GM23338 (cell line): ENCODE measurements at regions not wholly inside any gene's neighbourhood (a gene's known extent, or its start where the extent isn't known, plus 50 kb on each side); places are given as distances from the start of the nearest gene placed in this dataset.

Source experiments
- ATAC-seq: fragments of 200-7000 bp; cut with Tn5 transposase; 3 replicates; pipeline ENCODE4 v1.9.1; 2020
- DNase-seq: peaks from one replicate; pipeline ENCODE4 v3.0.0-alpha.2; 2015; ENCODE audit warnings: low spot score
- H2AFZ ChIP-seq: fragments of 200-600 bp; sonication (generic); 2 replicates; pipeline ENCODE4 v1.8.0; 2016; ENCODE audit warnings: antibody characterized with exemption, mild to moderate bottlenecking, moderate library complexity
- H3F3A ChIP-seq: fragments of 200-600 bp; sonication (generic); replicated peaks from 2 replicates; pipeline ENCODE4 v1.8.0; 2017; ENCODE audit warnings: antibody characterized with exemption, mixed run types, low read depth
- H3K27ac ChIP-seq: fragments of 200-600 bp; sonication (generic); 2 replicates; pipeline ENCODE4 v1.6.1; 2016; ENCODE audit warnings: low read depth
- H3K27me3 ChIP-seq: fragments of 200-600 bp; sonication (generic); 2 replicates; pipeline ENCODE4 v1.8.0; 2016; ENCODE audit warnings: mild to moderate bottlenecking, mixed run types, moderate library complexity; ENCODE audit not compliant: insufficient read depth
- H3K36me3 ChIP-seq: fragments of 200-600 bp; sonication (generic); 2 replicates; pipeline ENCODE4 v1.8.0; 2016; ENCODE audit warnings: mild to moderate bottlenecking; ENCODE audit not compliant: insufficient read depth
- H3K4me1 ChIP-seq: fragments of 200-600 bp; sonication (generic); 2 replicates; pipeline ENCODE4 v1.8.0; 2016; ENCODE audit warnings: mild to moderate bottlenecking, moderate library complexity; ENCODE audit not compliant: insufficient read depth
- H3K4me2 ChIP-seq: fragments of 200-600 bp; sonication (generic); 2 replicates; pipeline ENCODE4 v1.7.1; 2017; ENCODE audit warnings: mixed run types
- H3K4me3 ChIP-seq: fragments of 200-600 bp; sonication (generic); 2 replicates; pipeline ENCODE4 v1.6.1; 2016; ENCODE audit warnings: mixed run types
- H3K79me2 ChIP-seq: fragments of 200-600 bp; sonication (generic); replicated peaks from 2 replicates; pipeline ENCODE4 v1.8.0; 2017; ENCODE audit warnings: mild to moderate bottlenecking; ENCODE audit not compliant: insufficient read depth
- H3K9me2 ChIP-seq: fragments of 200-600 bp; sonication (generic); 2 replicates; pipeline ENCODE4 v1.8.0; 2017; ENCODE audit not compliant: insufficient read depth
- H4K20me1 ChIP-seq: fragments of 200-600 bp; sonication (generic); replicated peaks from 2 replicates; pipeline ENCODE4 v1.8.0; 2017; ENCODE audit warnings: mild to moderate bottlenecking; ENCODE audit not compliant: insufficient read depth
- H3K27ac Mint-ChIP-seq: 2 replicates; pipeline ENCODE4 v1.8.0; 2020; ENCODE audit warnings: inconsistent platforms, mild to moderate bottlenecking, moderate library complexity, mixed read lengths
- H3K27me3 Mint-ChIP-seq: 3 replicates; pipeline ENCODE4 v1.8.0; 2022; ENCODE audit warnings: low read depth, mild to moderate bottlenecking, moderate library complexity, mixed read lengths, inconsistent platforms; ENCODE audit not compliant: insufficient read depth, poor library complexity
- H3K36me3 Mint-ChIP-seq: 3 replicates; pipeline ENCODE4 v1.8.0; 2021; ENCODE audit warnings: low read depth, mild to moderate bottlenecking, inconsistent platforms, moderate library complexity, mixed read lengths
- H3K4me1 Mint-ChIP-seq: 3 replicates; pipeline ENCODE4 v1.8.0; 2020; ENCODE audit warnings: mild to moderate bottlenecking, inconsistent platforms, mixed read lengths
- H3K4me3 Mint-ChIP-seq: 3 replicates; pipeline ENCODE4 v1.8.0; 2021; ENCODE audit warnings: moderate library complexity, mild to moderate bottlenecking, inconsistent platforms, mixed read lengths
- H3K9me3 Mint-ChIP-seq: 3 replicates; pipeline ENCODE4 v1.8.0; 2020; ENCODE audit warnings: moderate library complexity, mild to moderate bottlenecking, inconsistent platforms, mixed read lengths
- CREB1 ChIP-seq: fragments of 250-450 bp; sonication (Bioruptor Pico); IDR thresholded peaks from 2 replicates; pipeline ENCODE4 v1.5.0; 2020; ENCODE audit warnings: low read depth, mild to moderate bottlenecking, moderate library complexity
- ETS1 ChIP-seq: IDR thresholded peaks from 2 replicates; pipeline ENCODE4 v1.6.1; 2016; ENCODE audit warnings: antibody characterized with exemption
- EZH2 ChIP-seq: fragments of 200-600 bp; sonication (generic); IDR thresholded peaks from one replicate; pipeline ENCODE4 v1.8.0; 2017; ENCODE audit warnings: antibody characterized with exemption, mild to moderate bottlenecking, low read depth; ENCODE audit not compliant: unreplicated experiment
- EZH2phosphoT487 ChIP-seq: fragments of 200-600 bp; sonication (generic); IDR thresholded peaks from one replicate; pipeline ENCODE4 v1.8.1; 2018; ENCODE audit warnings: antibody characterized with exemption; ENCODE audit not compliant: unreplicated experiment
- JUNB ChIP-seq: IDR thresholded peaks from one replicate; pipeline ENCODE4 v1.6.1; 2016; ENCODE audit warnings: antibody characterized with exemption; ENCODE audit not compliant: unreplicated experiment
- POLR2AphosphoS5 ChIP-seq: IDR thresholded peaks from 2 replicates; pipeline ENCODE4 v1.6.1; 2016; ENCODE audit warnings: antibody characterized with exemption, low read depth
- STAT1 ChIP-seq: IDR thresholded peaks from one replicate; pipeline ENCODE4 v1.6.1; 2016; ENCODE audit warnings: antibody characterized with exemption; ENCODE audit not compliant: unreplicated experiment
- ZNF331 ChIP-seq: fragments of 250-450 bp; sonication (Bioruptor Pico); IDR thresholded peaks from 2 replicates; pipeline ENCODE4 v1.5.0; 2020; ENCODE audit warnings: low read depth, mild to moderate bottlenecking, moderate library complexity
- ZNF462 ChIP-seq: fragments of 250-450 bp; sonication (Bioruptor Pico); IDR thresholded peaks from 2 replicates; pipeline ENCODE4 v1.5.0; 2020; ENCODE audit warnings: mild to moderate bottlenecking, moderate library complexity

- Histone ChIP-seq H3K9me2 (no peaks in the 10 kb centered on the region), H3K4me2 (no peak overlapping the region), H4K20me1 (no peaks in the 10 kb centered on the region), H3F3A (no peaks in the 10 kb centered on the region), H3K79me2 (no peaks in the 10 kb centered on the region), H3K4me3 (no peak overlapping the region), H3K27ac (no peak overlapping the region), H3K4me1 (no peaks in the 10 kb centered on the region), H2AFZ (no peak overlapping the region), H3K27me3 (no peaks in the 10 kb centered on the region), H3K36me3 (no peaks in the 10 kb centered on the region)
- Mint-ChIP-seq H3K4me3 (no peak overlapping the region), H3K36me3 (no peaks in the 10 kb centered on the region), H3K27me3 (no peaks in the 10 kb centered on the region), H3K4me1 (no peaks in the 10 kb centered on the region), H3K9me3 (no peaks in the 10 kb centered on the region), H3K27ac (no peak overlapping the region)
- ATAC-seq, result no peak
- TF ChIP-seq ZNF331 (CRISPR knock-in tag), result no peak
- no peak for TF ChIP-seq EZH2
- no peak for TF ChIP-seq CREB1 (CRISPR knock-in tag)
- TF ChIP-seq JUNB, result no peak
- TF ChIP-seq ETS1, result no peak
- TF ChIP-seq POLR2AphosphoS5, result no peak
- no peak for TF ChIP-seq EZH2phosphoT487
- TF ChIP-seq ZNF462 (CRISPR knock-in tag), result no peak
- TF ChIP-seq STAT1, result no peak
- no peak for DNase-seq
Measured at GRCh38 chr18:68283834-68284233, 431.1 kb downstream of the TMX3 start.
